Keratinocyte (primary cell): ENCODE measurements at regions not wholly inside any gene's neighbourhood (a gene's known extent, or its start where the extent isn't known, plus 50 kb on each side); places are given as distances from the start of the nearest gene placed in this dataset.

Source experiments
- DNase-seq: peaks from one replicate; pipeline ENCODE4 v3.0.0-alpha.2; 2011; ENCODE audit warnings: low read depth, missing footprints, low spot score
- FAIRE-seq: peaks from 2 replicates; lab custom pipeline; 2011; peaks lifted over from hg19 to GRCh38; lab: Jason Lieb, UNC
- H2AFZ ChIP-seq: 2 replicates; pipeline ENCODE4 v1.6.0; 2012; ENCODE audit warnings: low read length, control low read depth, inconsistent platforms; ENCODE audit not compliant: control insufficient read depth
- H3K27ac ChIP-seq: 2 replicates; pipeline ENCODE4 v1.5.1; 2011; ENCODE audit warnings: low read length; ENCODE audit not compliant: control insufficient read depth, insufficient read depth
- H3K27me3 ChIP-seq: 3 replicates; pipeline ENCODE4 v1.6.0; 2011; ENCODE audit warnings: low read length; ENCODE audit not compliant: control insufficient read depth, insufficient read depth; ENCODE audit errors: extremely low read depth
- H3K36me3 ChIP-seq, 2 experiments: 2 replicates in 1 of 2; 3 replicates in 1 of 2; pipeline ENCODE4 v1.5.1; 2011; ENCODE audit warnings: low read length in 2 of 2, mild to moderate bottlenecking in 1 of 2; ENCODE audit not compliant: control insufficient read depth in 2 of 2, insufficient read depth in 2 of 2; ENCODE audit errors: extremely low read depth in 1 of 2
- H3K4me1 ChIP-seq: 3 replicates; pipeline ENCODE4 v1.5.1; 2011; ENCODE audit warnings: low read length; ENCODE audit not compliant: control insufficient read depth, insufficient read depth; ENCODE audit errors: extremely low read depth
- H3K4me2 ChIP-seq: 3 replicates; pipeline ENCODE4 v1.6.0; 2011; ENCODE audit warnings: low read depth, low read length; ENCODE audit not compliant: control insufficient read depth, insufficient read depth; ENCODE audit errors: extremely low read depth
- H3K4me3 ChIP-seq, 3 experiments: fragments of 200-600 bp in 1 of 3; sonication (generic) in 1 of 3; 2 replicates in 2 of 3; 3 replicates in 1 of 3; pipeline ENCODE4 v1.5.1; 2011 to 2016; ENCODE audit warnings: low read length in 3 of 3, mild to moderate bottlenecking in 3 of 3, control low read depth in 2 of 3, inconsistent platforms in 1 of 3, low read depth in 1 of 3, mixed read lengths in 1 of 3, mixed run types in 1 of 3, moderate library complexity in 1 of 3; ENCODE audit not compliant: control insufficient read depth in 2 of 3, insufficient read depth in 2 of 3; ENCODE audit errors: extremely low read depth in 1 of 3
- H3K79me2 ChIP-seq: 2 replicates; pipeline ENCODE4 v1.6.0; 2012; ENCODE audit warnings: low read length; ENCODE audit not compliant: control insufficient read depth, insufficient read depth
- H3K9ac ChIP-seq: 3 replicates; pipeline ENCODE4 v1.6.0; 2011; ENCODE audit warnings: low read length; ENCODE audit not compliant: control insufficient read depth, insufficient read depth; ENCODE audit errors: extremely low read depth
- H3K9me1 ChIP-seq: 3 replicates; pipeline ENCODE4 v1.6.0; 2011; ENCODE audit warnings: low read length; ENCODE audit not compliant: control insufficient read depth, insufficient read depth; ENCODE audit errors: extremely low read depth
- H3K9me3 ChIP-seq: 2 replicates; pipeline ENCODE4 v1.5.1; 2012; ENCODE audit warnings: low read depth, low read length; ENCODE audit not compliant: control insufficient read depth
- H4K20me1 ChIP-seq: 3 replicates; pipeline ENCODE4 v1.6.0; 2011; ENCODE audit warnings: low read length; ENCODE audit not compliant: control insufficient read depth, insufficient read depth; ENCODE audit errors: extremely low read depth
- CTCF ChIP-seq, 3 experiments: IDR thresholded peaks in 1 of 3; conservative IDR thresholded peaks in 1 of 3; optimal IDR thresholded peaks in 1 of 3; 2 replicates in 2 of 3; 3 replicates in 1 of 3; pipeline versions ENCODE3 to v1.5.1; 2011; ENCODE audit warnings: low read length in 3 of 3, mild to moderate bottlenecking in 3 of 3, moderate library complexity in 2 of 3, control low read depth in 1 of 3, inconsistent platforms in 1 of 3; ENCODE audit not compliant: insufficient read depth in 2 of 3; ENCODE audit errors: extremely low read depth in 1 of 3
- EZH2 ChIP-seq: IDR thresholded peaks from one replicate; pipeline ENCODE4 v1.6.1; 2012; ENCODE audit warnings: inconsistent platforms, mild to moderate bottlenecking, low read length, moderate library complexity
- dilution Hi-C: fragments of 300-500 bp; cut with MboI; formaldehyde crosslinking; loops from one replicate; pipeline ENCODE4 v1.7.0; 2020; ENCODE audit warnings: low sequenced_read_pairs; ENCODE audit not compliant: extremely low pct_ligation_motif_present

- no peak overlapping the region for H2AFZ ChIP-seq
- H4K20me1 ChIP-seq, result no peaks in the 10 kb centered on the region
- no peak overlapping the region for H3K4me2 ChIP-seq
- DNase-seq (no peak), FAIRE-seq (no peak)
- no peaks in the 10 kb centered on the region for H3K9me1 ChIP-seq
- no peak overlapping the region for H3K4me3 ChIP-seq
- no peaks in the 10 kb centered on the region for H3K9me3 ChIP-seq
- H3K9ac ChIP-seq, result no peak overlapping the region
- H3K27me3 ChIP-seq, result no peaks in the 10 kb centered on the region
- no peak for TF ChIP-seq EZH2
- TF ChIP-seq CTCF (optimal IDR thresholded peaks at IDR 0.05 in 1 of 3, IDR thresholded peaks at IDR 0.05 in 1 of 3, conservative IDR thresholded peaks at IDR 0.05 in 1 of 3; ENCODE audit: extremely low read depth in 1 of 3, insufficient read depth in 2 of 3, low read length in 3 of 3), result no peak
- H3K36me3 ChIP-seq, result no peaks in the 10 kb centered on the region
- H3K27ac ChIP-seq, result no peak overlapping the region
- H3K79me2 ChIP-seq, result no peaks in the 10 kb centered on the region
- H3K4me1 ChIP-seq, result no peaks in the 10 kb centered on the region
- dilution Hi-C loops, result no loop called here
Measured at GRCh38 chr1:237962985-237963384, 72.3 kb upstream of the ZP4 start.

- FAIRE-seq, result no peak
- no peak overlapping the region for H3K4me2 ChIP-seq
Measured at GRCh38 chr1:237961754-237962153, 71.0 kb upstream of the ZP4 start.

More at GRCh38 chr1:237961754-237962153, 71.0 kb upstream of the ZP4 start:
- H4K20me1 ChIP-seq, result no peaks in the 10 kb centered on the region
- H3K27ac ChIP-seq, result no peak overlapping the region
- H3K9me1 ChIP-seq, result no peaks in the 10 kb centered on the region
- H3K9me3 ChIP-seq, result no peaks in the 10 kb centered on the region
- H2AFZ ChIP-seq, result no peak overlapping the region
- no peak overlapping the region for H3K9ac ChIP-seq
- no peak for DNase-seq
- H3K4me1 ChIP-seq, result no peaks in the 10 kb centered on the region
- TF ChIP-seq CTCF (optimal IDR thresholded peaks at IDR 0.05 in 1 of 3, IDR thresholded peaks at IDR 0.05 in 1 of 3, conservative IDR thresholded peaks at IDR 0.05 in 1 of 3; ENCODE audit: extremely low read depth in 1 of 3, insufficient read depth in 2 of 3, low read length in 3 of 3) (no peak), EZH2 (no peak)
- no peaks in the 10 kb centered on the region for H3K36me3 ChIP-seq
- dilution Hi-C loops, result no loop called here
- no peaks in the 10 kb centered on the region for H3K79me2 ChIP-seq
- H3K4me3 ChIP-seq, result no peak overlapping the region
- no peaks in the 10 kb centered on the region for H3K27me3 ChIP-seq
